SK-N-SH treated with all-trans-retinoic acid at 6 μM for 48 hours (cell line): ENCODE measurements at regions not wholly inside any gene's neighbourhood (a gene's known extent, or its start where the extent isn't known, plus 50 kb on each side); places are given as distances from the start of the nearest gene placed in this dataset.
A peak's percentile ranks its signal among the peaks of the same experiment; 100 is the strongest.

ENCODE experiments used
- ATAC-seq: fragments of 200-7000 bp; cut with Tn5 transposase; 3 replicates; pipeline ENCODE4 v1.9.1; 2020; ENCODE audit warnings: mild to moderate bottlenecking, moderate library complexity
- ARNTL ChIP-seq: fragments of 450-650 bp; formaldehyde crosslinking; IDR thresholded peaks from 2 replicates; pipeline ENCODE4 v1.5.0; 2020; ENCODE audit warnings: low read depth, mild to moderate bottlenecking, moderate library complexity, borderline replicate concordance
- BACH2 ChIP-seq: fragments of 250-450 bp; sonication (Bioruptor Pico); IDR thresholded peaks from 2 replicates; pipeline ENCODE4 v1.9.0; 2021; ENCODE audit warnings: mild to moderate bottlenecking, borderline replicate concordance
- CREB5 ChIP-seq: fragments of 250-450 bp; sonication (Bioruptor Pico); IDR thresholded peaks from 2 replicates; pipeline ENCODE4 v1.5.1; 2020; ENCODE audit warnings: low read depth, mild to moderate bottlenecking, moderate library complexity
- CSDC2 ChIP-seq: fragments of 250-450 bp; sonication (Bioruptor Pico); IDR thresholded peaks from 2 replicates; pipeline ENCODE4 v1.5.0; 2020; ENCODE audit warnings: mild to moderate bottlenecking, moderate library complexity
- CSRNP3 ChIP-seq: fragments of 250-450 bp; sonication (Bioruptor Pico); IDR thresholded peaks from 2 replicates; pipeline ENCODE4 v1.5.1; 2021; ENCODE audit warnings: mild to moderate bottlenecking, moderate library complexity
- ESRRG ChIP-seq: fragments of 250-450 bp; sonication (Bioruptor Pico); IDR thresholded peaks from 2 replicates; pipeline ENCODE4 v1.6.1; 2021; ENCODE audit warnings: mild to moderate bottlenecking
- GLIS3 ChIP-seq: fragments of 250-450 bp; sonication (Bioruptor Pico); IDR thresholded peaks from 2 replicates; pipeline ENCODE4 v1.5.0; 2020; ENCODE audit warnings: mild to moderate bottlenecking, moderate library complexity
- ISL1 ChIP-seq: fragments of 250-450 bp; sonication (Bioruptor Pico); IDR thresholded peaks from 2 replicates; pipeline ENCODE4 v2.1.2; 2022; ENCODE audit warnings: mild to moderate bottlenecking, moderate library complexity
- OSR1 ChIP-seq: fragments of 250-450 bp; sonication (Bioruptor Pico); IDR thresholded peaks from 2 replicates; pipeline ENCODE4 v1.8.0; 2022; ENCODE audit warnings: moderate library complexity, mild to moderate bottlenecking, inconsistent platforms
- POU6F1 ChIP-seq: fragments of 250-450 bp; sonication (Bioruptor Pico); IDR thresholded peaks from 2 replicates; pipeline ENCODE4 v1.8.0; 2021; ENCODE audit warnings: low read depth, mild to moderate bottlenecking, moderate library complexity, borderline replicate concordance
- PPARA ChIP-seq: fragments of 250-450 bp; sonication (Bioruptor Pico); IDR thresholded peaks from 2 replicates; pipeline ENCODE4 v1.5.0; 2020; ENCODE audit warnings: mild to moderate bottlenecking, borderline replicate concordance
- RARB ChIP-seq: fragments of 250-450 bp; sonication (Bioruptor Pico); IDR thresholded peaks from 2 replicates; pipeline ENCODE4 v1.8.0; 2021; ENCODE audit warnings: mild to moderate bottlenecking, moderate library complexity
- SNAI2 ChIP-seq: fragments of 250-450 bp; sonication (Bioruptor Pico); IDR thresholded peaks from 2 replicates; pipeline ENCODE4 v1.5.0; 2020; ENCODE audit warnings: mild to moderate bottlenecking, moderate library complexity
- TCF4 ChIP-seq: fragments of 250-450 bp; sonication (Bioruptor Pico); IDR thresholded peaks from 2 replicates; pipeline ENCODE4 v1.8.0; 2021; ENCODE audit warnings: mild to moderate bottlenecking, moderate library complexity, borderline replicate concordance
- TOX ChIP-seq: fragments of 250-450 bp; sonication (Bioruptor Pico); IDR thresholded peaks from 2 replicates; pipeline ENCODE4 v1.8.0; 2021; ENCODE audit warnings: mild to moderate bottlenecking, moderate library complexity, borderline replicate concordance
- ZC3H10 ChIP-seq: fragments of 250-450 bp; sonication (Bioruptor Pico); IDR thresholded peaks from 2 replicates; pipeline ENCODE4 v1.5.1; 2021; ENCODE audit warnings: mild to moderate bottlenecking, moderate library complexity
- ZFP3 ChIP-seq: fragments of 250-450 bp; sonication (Bioruptor Pico); IDR thresholded peaks from 2 replicates; pipeline ENCODE4 v1.5.0; 2020; ENCODE audit warnings: mild to moderate bottlenecking, moderate library complexity
- ZFP30 ChIP-seq: fragments of 450-650 bp; formaldehyde crosslinking; IDR thresholded peaks from 2 replicates; pipeline ENCODE4 v1.5.0; 2022; ENCODE audit warnings: mild to moderate bottlenecking, moderate library complexity
- ZNF70 ChIP-seq: fragments of 450-650 bp; formaldehyde crosslinking; IDR thresholded peaks from 2 replicates; pipeline ENCODE4 v1.5.0; 2020; ENCODE audit warnings: mild to moderate bottlenecking, moderate library complexity
- ZNF8 ChIP-seq: fragments of 450-650 bp; formaldehyde crosslinking; IDR thresholded peaks from 2 replicates; pipeline ENCODE4 v1.5.0; 2020; ENCODE audit warnings: mild to moderate bottlenecking, moderate library complexity

GRCh38 chr1:209063767-209064659 is 519.5 kb upstream of the CAMK1G start:
- TF ChIP-seq ZC3H10 (CRISPR knock-in tag) (no peak), ZNF8 (CRISPR knock-in tag) (no peak), ARNTL (CRISPR knock-in tag) (no peak), ZFP3 (no peak), RARB (CRISPR knock-in tag) (no peak), ZNF70 (CRISPR knock-in tag) (no peak), TCF4 (CRISPR knock-in tag) (no peak), ZFP30 (CRISPR knock-in tag) (no peak), SNAI2 (CRISPR knock-in tag) (no peak), TOX (CRISPR knock-in tag) (no peak), ISL1 (CRISPR knock-in tag) (no peak), GLIS3 (CRISPR knock-in tag) (no peak)
- no peak; the same call in 2 of the 3 replicates for ATAC-seq

- TF ChIP-seq PPARA (CRISPR knock-in tag) (no peak), GLIS3 (CRISPR knock-in tag) (no peak), ZFP3 (no peak), OSR1 (CRISPR knock-in tag) (no peak), CSRNP3 (CRISPR knock-in tag) (no peak), TCF4 (CRISPR knock-in tag) (no peak), TOX (CRISPR knock-in tag) (no peak), RARB (CRISPR knock-in tag) (no peak), ZFP30 (CRISPR knock-in tag) (no peak), BACH2 (CRISPR knock-in tag) (no peak), ESRRG (no peak)
- no peak for ATAC-seq
Observed at GRCh38 chr1:209064850-209065706, 518.4 kb upstream of the CAMK1G start.

GRCh38 chr1:209072481-209072880 is 511.0 kb upstream of the CAMK1G start:
- peak; percentile 25; the same call in 2 of the 3 replicates for ATAC-seq
- TF ChIP-seq SNAI2 (CRISPR knock-in tag) (no peak), CSDC2 (CRISPR knock-in tag) (no peak), ESRRG (no peak), POU6F1 (CRISPR knock-in tag) (no peak), ZNF70 (CRISPR knock-in tag) (no peak), ISL1 (CRISPR knock-in tag) (no peak), BACH2 (CRISPR knock-in tag) (no peak), GLIS3 (CRISPR knock-in tag) (no peak), PPARA (CRISPR knock-in tag) (no peak), ZC3H10 (CRISPR knock-in tag) (no peak), TOX (CRISPR knock-in tag) (no peak), ZFP3 (no peak), CREB5 (CRISPR knock-in tag) (no peak)

- TF ChIP-seq CREB5 (CRISPR knock-in tag) (no peak), OSR1 (CRISPR knock-in tag) (no peak), PPARA (CRISPR knock-in tag) (no peak), ARNTL (CRISPR knock-in tag) (no peak)
- ATAC-seq = no peak
Observed at GRCh38 chr1:209073879-209074278, 509.6 kb upstream of the CAMK1G start.
